Adrenal gland (tissue), 5 donors: ENCODE measurements at regions not wholly inside any gene's neighbourhood (a gene's known extent, or its start where the extent isn't known, plus 50 kb on each side); places are given as distances from the start of the nearest gene placed in this dataset.

Experiments used
- POLR2A ChIP-seq, 2 donors: fragments of 450-650 bp; IDR thresholded peaks; one replicate each; pipeline ENCODE4 v1.6.1; 2017; ENCODE audit warnings: antibody characterized with exemption in 2 of 2, mild to moderate bottlenecking in 2 of 2, moderate library complexity in 1 of 2
- TF ChIP-seq, protein P1 (sequence below), 6 experiments: fragments of 450-650 bp in 4 of 6; fragments of 200-600 bp in 2 of 6; sonication (generic) in 1 of 6; IDR thresholded peaks; 1 replicate in 5 of 6; 2 replicates in 1 of 6; pipeline versions ENCODE4 v1.5.1 to v1.8.0; 2016 to 2021; ENCODE audit warnings: antibody characterized with exemption in 6 of 6, mild to moderate bottlenecking in 2 of 6, moderate library complexity in 1 of 6
- donor health status: DM: no; HTN: no; CAD: no.

DNA sequence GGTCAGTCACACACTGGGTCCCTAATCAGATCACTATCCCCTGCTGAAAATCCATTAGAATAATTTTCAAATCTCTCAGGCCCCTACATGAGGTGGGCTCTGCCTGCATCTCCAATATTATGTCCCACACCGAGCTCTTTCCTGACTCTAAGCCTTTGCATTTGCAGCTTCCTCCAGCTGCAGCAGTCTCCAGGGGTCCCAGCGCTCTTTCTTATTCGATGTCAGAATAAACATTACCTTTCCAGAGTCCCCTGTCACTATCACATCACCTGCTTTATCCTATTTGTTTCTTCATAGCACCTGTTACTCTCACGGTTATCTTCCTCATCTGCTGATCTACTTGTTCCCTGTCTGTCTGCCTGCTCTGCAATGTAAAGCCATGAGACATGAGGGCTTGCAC, 57.3 kb upstream of the MON1B start:
- no peak for TF ChIP-seq POLR2A (IDR thresholded peaks at IDR 0.05)
- TF ChIP-seq, protein P1, sequence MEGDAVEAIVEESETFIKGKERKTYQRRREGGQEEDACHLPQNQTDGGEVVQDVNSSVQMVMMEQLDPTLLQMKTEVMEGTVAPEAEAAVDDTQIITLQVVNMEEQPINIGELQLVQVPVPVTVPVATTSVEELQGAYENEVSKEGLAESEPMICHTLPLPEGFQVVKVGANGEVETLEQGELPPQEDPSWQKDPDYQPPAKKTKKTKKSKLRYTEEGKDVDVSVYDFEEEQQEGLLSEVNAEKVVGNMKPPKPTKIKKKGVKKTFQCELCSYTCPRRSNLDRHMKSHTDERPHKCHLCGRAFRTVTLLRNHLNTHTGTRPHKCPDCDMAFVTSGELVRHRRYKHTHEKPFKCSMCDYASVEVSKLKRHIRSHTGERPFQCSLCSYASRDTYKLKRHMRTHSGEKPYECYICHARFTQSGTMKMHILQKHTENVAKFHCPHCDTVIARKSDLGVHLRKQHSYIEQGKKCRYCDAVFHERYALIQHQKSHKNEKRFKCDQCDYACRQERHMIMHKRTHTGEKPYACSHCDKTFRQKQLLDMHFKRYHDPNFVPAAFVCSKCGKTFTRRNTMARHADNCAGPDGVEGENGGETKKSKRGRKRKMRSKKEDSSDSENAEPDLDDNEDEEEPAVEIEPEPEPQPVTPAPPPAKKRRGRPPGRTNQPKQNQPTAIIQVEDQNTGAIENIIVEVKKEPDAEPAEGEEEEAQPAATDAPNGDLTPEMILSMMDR (IDR thresholded peaks at IDR 0.05) = no peak
